Renal cortical epithelial cell (primary cell): ENCODE measurements at regions not wholly inside any gene's neighbourhood (a gene's known extent, or its start where the extent isn't known, plus 50 kb on each side); places are given as distances from the start of the nearest gene placed in this dataset.

Source experiments
- DNase-seq: peaks from one replicate; pipeline ENCODE4 v3.0.0-alpha.2; 2011; ENCODE audit warnings: low read depth

- DNase-seq = no peak
Observed at GRCh38 chr1:93744299-93744988, 62.8 kb upstream of the BCAR3 start.

GRCh38 chr1:93743465-93743864 is 61.8 kb upstream of the BCAR3 start:
- no peak for DNase-seq

GRCh38 chr1:93740601-93741031 is 59.0 kb upstream of the BCAR3 start:
- no peak for DNase-seq

- no peak for DNase-seq
Observed at GRCh38 chr1:93740157-93740556, 58.5 kb upstream of the BCAR3 start.

- no peak for DNase-seq
Observed at GRCh38 chr1:93739472-93739871, 57.8 kb upstream of the BCAR3 start.

GRCh38 chr1:93738926-93739325 is 57.3 kb upstream of the BCAR3 start:
- DNase-seq = no peak

GRCh38 chr1:93738075-93738622 is 56.5 kb upstream of the BCAR3 start:
- peak; percentile 90 for DNase-seq

- peak; percentile 79 for DNase-seq
Observed at GRCh38 chr1:93735722-93736121, 54.1 kb upstream of the BCAR3 start.

- DNase-seq = no peak
Observed at GRCh38 chr1:93734999-93735398, 53.4 kb upstream of the BCAR3 start.

- DNase-seq = no peak
Observed at GRCh38 chr1:93733340-93733739, 51.7 kb upstream of the BCAR3 start.

GRCh38 chr1:93732514-93732913 is 50.9 kb upstream of the BCAR3 start:
- DNase-seq = no peak
